HAP-1 (cell line): ENCODE measurements at regions not wholly inside any gene's neighbourhood (a gene's known extent, or its start where the extent isn't known, plus 50 kb on each side); places are given as distances from the start of the nearest gene placed in this dataset.
"Not testable (repeated sequence)": the region's sequence is repeated elsewhere in the genome, so short reads cannot be mapped to it uniquely, and the experiment has no call there.

Experiments
- DNase-seq, 2 experiments: peaks; one replicate each; pipeline ENCODE4 v3.0.0-alpha.2; 2016 to 2020; ENCODE audit warnings: low spot score in 2 of 2
- H3K27me3 ChIP-seq: fragments of 250-450 bp; sonication (Bioruptor Pico); 2 replicates; pipeline ENCODE4 v1.5.1; 2020; ENCODE audit warnings: low read depth, mild to moderate bottlenecking, moderate library complexity
- H3K36me3 ChIP-seq: fragments of 250-450 bp; sonication (Bioruptor Pico); replicated peaks from 2 replicates; pipeline ENCODE4 v1.5.1; 2020; ENCODE audit warnings: mild to moderate bottlenecking
- H3K4me1 ChIP-seq: fragments of 250-450 bp; sonication (Bioruptor Pico); 2 replicates; pipeline ENCODE4 v1.5.1; 2020; ENCODE audit warnings: mild to moderate bottlenecking
- H3K4me3 ChIP-seq: fragments of 250-450 bp; sonication (Bioruptor Pico); 2 replicates; pipeline ENCODE4 v1.5.1; 2020; ENCODE audit warnings: mild to moderate bottlenecking, moderate library complexity
- H3K9me3 ChIP-seq: fragments of 250-450 bp; sonication (Bioruptor Pico); 2 replicates; pipeline ENCODE4 v1.5.1; 2020; ENCODE audit warnings: mild to moderate bottlenecking, moderate library complexity
- in situ Hi-C: fragments of 300-500 bp; cut with MboI; formaldehyde crosslinking; loops from 3 replicates; pipeline ENCODE4 v1.14.3; 2020; ENCODE audit warnings: low sequenced_read_pairs, inconsistent platforms, mixed read lengths

DNA sequence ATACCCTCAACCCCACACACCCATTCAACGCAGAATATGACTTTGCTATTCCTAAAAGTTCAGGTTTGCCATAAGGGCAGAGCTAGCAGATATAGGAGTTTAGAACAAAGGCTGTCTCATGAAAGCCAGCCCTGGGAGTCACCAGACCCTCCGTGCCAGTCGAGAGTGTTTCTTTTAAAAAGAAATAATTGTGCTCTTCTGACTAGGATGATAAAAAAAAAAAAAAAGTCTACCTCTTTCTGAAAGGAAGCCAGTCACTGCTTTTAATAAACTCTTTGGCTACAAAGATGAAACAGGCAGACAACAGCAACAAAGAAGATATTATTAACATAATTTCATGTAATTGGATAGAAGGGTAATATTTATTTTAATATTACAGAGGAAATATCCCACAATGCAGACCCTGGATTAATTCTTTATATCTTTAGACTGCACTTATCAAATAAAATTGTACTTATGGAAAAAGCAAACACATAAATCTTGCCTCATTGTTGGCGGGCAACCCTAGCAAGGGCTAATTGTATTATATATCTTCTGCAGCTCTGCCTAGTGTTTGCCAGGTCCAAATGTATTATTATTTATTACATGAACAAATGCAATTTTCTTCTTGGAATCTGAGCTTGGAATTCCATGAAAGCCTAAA, 277.5 kb upstream of the DYNLRB2 start:
- H3K9me3 ChIP-seq = no peaks in the 10 kb centered on the region
- H3K27me3 ChIP-seq = no peaks in the 10 kb centered on the region
- no peaks in the 10 kb centered on the region for H3K36me3 ChIP-seq
- no peak overlapping the region for H3K4me3 ChIP-seq
- no peaks in the 10 kb centered on the region for H3K4me1 ChIP-seq
- DNase-seq = no peak
- in situ Hi-C loops = no loop called here

DNA sequence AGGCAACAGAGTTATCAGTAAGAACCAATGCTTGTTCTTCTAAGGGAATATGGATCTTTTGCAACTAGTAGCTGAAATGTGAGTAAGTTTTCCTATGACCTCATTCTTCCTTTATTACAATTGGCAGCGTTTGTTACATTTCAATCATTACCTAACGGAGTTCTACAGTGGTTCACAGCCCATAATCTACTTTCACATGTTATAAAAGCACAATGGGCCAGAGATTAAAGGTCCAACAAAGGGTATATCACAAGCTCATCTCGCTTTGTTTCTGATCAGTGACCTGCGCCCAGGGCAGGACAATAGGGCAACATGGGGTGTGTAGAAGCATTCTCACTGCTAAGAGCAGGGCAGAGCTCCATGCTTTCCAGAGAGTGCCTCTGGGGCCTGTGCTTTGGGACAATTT, 279.9 kb upstream of the DYNLRB2 start:
- Histone ChIP-seq H3K27me3 (no peaks in the 10 kb centered on the region), H3K9me3 (no peaks in the 10 kb centered on the region), H3K4me3 (no peak overlapping the region), H3K4me1 (no peaks in the 10 kb centered on the region), H3K36me3 (no peaks in the 10 kb centered on the region)
- in situ Hi-C loops = no loop called here
- DNase-seq = no peak

DNA sequence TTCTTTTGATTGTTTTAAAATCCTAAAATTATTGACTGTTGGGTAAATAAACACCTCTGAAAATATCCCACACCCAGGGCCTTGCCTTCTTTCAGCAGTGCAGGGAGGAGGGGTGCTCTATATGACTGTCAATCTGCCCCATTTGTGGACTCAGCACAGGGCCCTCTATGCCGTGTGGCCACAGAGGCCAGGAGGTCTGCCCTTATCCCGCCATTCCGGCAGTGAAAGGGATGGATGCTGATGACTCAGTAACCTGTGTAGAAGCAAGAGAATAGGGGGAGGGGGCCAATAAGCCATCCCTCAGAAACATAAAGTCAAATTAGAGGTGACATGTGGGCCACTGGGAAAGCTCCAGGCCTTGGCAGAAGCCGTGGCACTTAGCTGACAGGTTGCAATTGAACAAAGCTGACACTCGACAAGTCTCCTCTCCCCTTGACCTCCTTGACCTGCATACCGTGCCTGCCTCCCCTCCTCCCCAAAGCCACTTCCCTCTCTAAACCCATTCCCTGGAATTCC, 281.4 kb upstream of the DYNLRB2 start:
- no peaks in the 10 kb centered on the region for H3K9me3 ChIP-seq
- no peak overlapping the region for H3K4me3 ChIP-seq
- H3K27me3 ChIP-seq = no peaks in the 10 kb centered on the region
- in situ Hi-C loops = no loop called here
- no peaks in the 10 kb centered on the region for H3K4me1 ChIP-seq
- no peak for DNase-seq
- H3K36me3 ChIP-seq = no peaks in the 10 kb centered on the region

DNA sequence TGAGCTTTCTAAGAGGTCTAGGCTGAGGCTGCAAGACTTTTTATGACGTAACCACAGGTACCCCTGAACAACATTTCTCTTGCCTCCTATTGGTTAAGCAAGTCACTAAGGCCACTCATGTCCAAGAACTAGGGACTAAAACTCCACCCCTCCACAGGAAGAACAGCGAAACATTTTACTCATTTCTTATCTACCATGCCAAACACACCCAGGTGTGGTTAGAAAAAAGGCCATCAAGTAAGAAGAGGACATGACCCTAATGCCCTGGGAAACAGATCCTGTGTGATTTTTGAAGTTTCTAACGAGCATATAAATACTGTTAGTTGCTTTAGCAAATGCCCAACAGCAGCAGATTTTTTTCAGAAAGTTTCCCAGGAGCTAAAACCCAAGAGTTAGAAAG, 282.4 kb upstream of the DYNLRB2 start:
- DNase-seq = no peak
- Histone ChIP-seq H3K4me3 (no peak overlapping the region), H3K4me1 (no peaks in the 10 kb centered on the region), H3K9me3 (no peaks in the 10 kb centered on the region), H3K27me3 (no peaks in the 10 kb centered on the region), H3K36me3 (no peaks in the 10 kb centered on the region)
- in situ Hi-C loops = no loop called here

DNA sequence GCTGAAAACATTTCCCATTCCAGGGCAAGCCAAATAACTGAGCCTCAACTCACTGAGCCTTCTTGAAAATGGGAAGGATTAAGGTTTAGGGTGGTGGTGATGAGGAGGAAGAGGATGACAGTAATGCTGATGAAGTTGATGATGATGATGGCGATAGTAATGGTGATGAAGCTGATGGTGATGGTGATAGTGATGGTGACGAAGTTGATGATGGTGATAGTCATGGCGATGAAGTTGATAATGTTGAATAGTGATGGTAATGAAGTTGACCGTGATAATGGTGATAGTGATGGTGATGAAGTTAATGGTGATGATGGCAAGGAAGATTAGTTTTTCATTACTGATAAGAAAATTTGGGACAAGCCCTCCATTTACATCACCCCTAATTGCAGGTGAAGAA, 285.8 kb upstream of the DYNLRB2 start:
- H3K36me3 ChIP-seq = no peaks in the 10 kb centered on the region
- DNase-seq = no peak
- no peaks in the 10 kb centered on the region for H3K4me1 ChIP-seq
- in situ Hi-C loops = no loop called here
- H3K4me3 ChIP-seq = no peak overlapping the region
- H3K27me3 ChIP-seq = no peaks in the 10 kb centered on the region
- H3K9me3 ChIP-seq = no peaks in the 10 kb centered on the region

DNA sequence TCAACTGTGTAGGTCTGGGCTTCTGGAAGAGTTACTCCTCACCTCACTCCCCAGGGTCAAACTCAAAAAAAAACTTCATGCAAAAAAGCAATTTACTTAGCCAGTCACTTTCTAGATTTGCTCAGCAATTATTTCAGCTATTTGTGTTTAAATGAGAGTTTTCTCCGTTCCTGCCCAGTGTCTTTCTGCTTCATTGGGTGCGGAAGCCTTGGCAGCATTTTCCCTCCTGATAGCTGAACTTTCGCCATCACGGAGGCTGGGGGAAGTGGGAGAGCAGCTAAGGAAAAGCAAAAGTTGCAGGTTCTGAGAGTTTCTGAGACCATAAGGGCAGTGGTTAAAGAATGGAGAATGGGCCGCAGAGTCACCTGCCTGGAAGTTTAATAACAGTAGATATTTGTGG, 287.1 kb upstream of the DYNLRB2 start:
- Histone ChIP-seq H3K27me3 (no peaks in the 10 kb centered on the region), H3K4me3 (no peak overlapping the region), H3K4me1 (no peaks in the 10 kb centered on the region), H3K36me3 (no peaks in the 10 kb centered on the region), H3K9me3 (no peaks in the 10 kb centered on the region)
- no peak for DNase-seq
- in situ Hi-C loops = no loop called here

DNA sequence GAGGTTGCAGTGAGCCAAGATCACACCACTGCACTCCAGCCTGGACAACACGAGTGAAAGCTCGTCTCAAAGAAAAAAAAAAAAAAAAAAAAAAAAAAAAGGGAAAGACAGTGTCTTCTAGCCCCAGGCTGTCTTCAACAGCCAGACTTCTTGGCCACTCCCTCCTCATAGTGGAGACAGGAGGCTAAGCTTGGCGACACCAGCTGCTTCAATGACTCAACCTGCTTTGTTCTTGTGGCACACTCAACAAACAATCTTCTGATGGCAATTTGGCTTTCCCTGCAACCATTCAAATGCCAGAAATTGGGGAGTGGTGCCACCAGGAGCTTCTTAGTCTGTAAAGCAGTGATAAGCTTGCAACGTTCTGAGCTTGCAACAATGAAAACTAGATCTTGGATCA, 290.4 kb upstream of the DYNLRB2 start:
- in situ Hi-C loops = no loop called here
- no peaks in the 10 kb centered on the region for H3K36me3 ChIP-seq
- H3K9me3 ChIP-seq = no peaks in the 10 kb centered on the region
- no peak overlapping the region for H3K4me3 ChIP-seq
- H3K4me1 ChIP-seq = no peaks in the 10 kb centered on the region
- H3K27me3 ChIP-seq = no peaks in the 10 kb centered on the region
- DNase-seq = no peak

DNA sequence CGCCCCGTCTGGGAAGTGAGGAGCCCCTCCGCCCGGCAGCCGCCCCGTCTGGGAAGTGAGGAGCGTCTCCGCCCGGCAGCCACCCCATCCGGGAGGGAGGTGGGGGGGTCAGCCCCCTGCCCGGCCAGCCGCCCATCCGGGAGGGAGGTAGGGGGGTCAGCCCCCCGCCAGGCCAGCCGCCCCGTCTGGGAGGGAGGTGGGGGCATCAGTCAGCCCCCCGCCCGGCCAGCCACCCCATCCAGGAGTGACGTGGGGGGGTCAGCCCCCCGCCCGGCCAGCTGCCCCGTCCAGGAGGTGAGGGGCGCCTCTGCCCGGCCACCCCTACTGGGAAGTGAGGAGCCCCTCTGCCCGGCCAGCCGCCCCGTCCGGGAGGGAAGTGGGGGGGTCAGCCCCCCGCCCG, 297.5 kb upstream of the DYNLRB2 start:
- H3K27me3 ChIP-seq, DNase-seq, H3K4me3 ChIP-seq, H3K36me3 ChIP-seq, H3K4me1 ChIP-seq, in situ Hi-C loops, H3K9me3 ChIP-seq: not testable (repeated sequence)

DNA sequence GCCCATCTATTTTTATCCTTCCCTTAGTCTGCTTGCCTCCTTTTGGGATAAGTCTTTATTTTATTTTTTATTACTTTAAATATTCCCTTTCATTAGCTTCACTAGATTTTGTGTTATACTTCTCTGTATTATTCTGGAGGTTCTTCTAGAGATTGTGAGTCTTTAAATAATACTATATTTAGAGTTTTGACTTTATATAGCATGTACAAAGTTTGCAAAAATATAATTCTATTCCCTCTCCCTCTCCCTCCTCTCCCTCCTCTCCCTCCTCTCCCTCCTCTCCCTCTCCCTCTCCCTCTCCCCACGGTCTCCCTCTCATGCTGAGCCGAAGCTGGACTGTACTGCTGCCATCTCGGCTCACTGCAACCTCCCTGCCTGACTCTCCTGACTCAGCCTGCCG, 298.5 kb upstream of the DYNLRB2 start:
- DNase-seq, in situ Hi-C loops, H3K4me1 ChIP-seq, H3K4me3 ChIP-seq, H3K9me3 ChIP-seq, H3K36me3 ChIP-seq, H3K27me3 ChIP-seq: not testable (repeated sequence)

DNA sequence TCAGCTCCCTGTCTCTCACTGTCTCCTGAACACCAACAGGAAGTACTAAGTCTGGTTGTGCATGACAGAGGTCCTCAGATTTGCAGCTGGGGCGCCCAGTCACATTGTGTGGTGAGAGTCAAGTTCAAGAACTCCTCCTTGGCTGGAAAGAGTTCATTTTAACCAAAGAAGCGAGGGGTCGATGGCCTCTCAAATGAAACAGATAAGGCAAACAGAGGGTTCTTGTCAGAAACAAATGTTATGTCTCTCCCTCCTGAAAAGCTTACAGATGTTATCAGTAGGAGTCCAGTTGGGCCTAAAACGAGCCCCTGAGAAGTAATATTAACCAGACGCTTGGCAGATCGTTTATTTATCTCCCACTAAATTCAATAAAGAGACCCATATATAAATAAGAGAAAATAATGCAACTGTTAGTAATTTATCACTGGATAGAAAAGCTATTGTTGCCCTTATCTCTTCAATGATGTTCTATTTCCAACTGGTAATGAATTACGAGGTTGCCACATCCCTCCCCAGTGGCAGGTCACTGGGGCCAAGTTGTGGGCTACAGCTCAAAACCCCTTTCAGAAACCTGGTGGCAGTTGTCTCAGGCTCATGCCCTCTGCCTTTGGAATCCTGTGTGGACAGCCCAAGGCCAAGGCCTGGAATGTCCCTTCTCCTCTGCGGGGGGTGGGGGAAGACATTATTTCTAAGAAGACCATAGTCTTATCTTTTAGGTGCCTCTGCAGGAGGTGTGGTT, 307.5 kb upstream of the DYNLRB2 start:
- Histone ChIP-seq H3K27me3 (no peaks in the 10 kb centered on the region), H3K4me1 (no peaks in the 10 kb centered on the region), H3K36me3 (no peaks in the 10 kb centered on the region), H3K9me3 (no peaks in the 10 kb centered on the region), H3K4me3 (no peak overlapping the region)
- in situ Hi-C loops = no loop called here
- DNase-seq = no peak

DNA sequence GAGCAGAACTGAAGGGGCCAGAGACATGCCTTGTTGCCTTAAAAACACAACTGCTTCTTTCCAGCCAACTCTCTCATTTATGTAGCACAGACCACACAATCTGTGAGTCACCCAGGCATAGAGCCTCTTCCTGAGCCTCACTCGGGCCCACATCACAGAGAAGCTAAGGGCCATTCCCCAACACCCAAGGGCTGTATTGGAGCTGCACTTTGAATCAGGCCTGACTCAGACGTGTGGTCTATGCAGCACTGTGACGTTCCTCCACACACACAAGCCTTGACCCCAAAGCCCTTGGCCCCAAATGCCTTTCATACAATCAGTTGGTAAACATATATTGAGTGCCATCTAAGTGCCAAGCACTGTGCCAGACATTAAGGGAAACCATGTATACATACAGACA, 308.9 kb upstream of the DYNLRB2 start:
- no peaks in the 10 kb centered on the region for H3K4me1 ChIP-seq
- no peak for DNase-seq
- no peak overlapping the region for H3K4me3 ChIP-seq
- in situ Hi-C loops = no loop called here
- no peaks in the 10 kb centered on the region for H3K36me3 ChIP-seq
- no peaks in the 10 kb centered on the region for H3K27me3 ChIP-seq
- no peaks in the 10 kb centered on the region for H3K9me3 ChIP-seq

DNA sequence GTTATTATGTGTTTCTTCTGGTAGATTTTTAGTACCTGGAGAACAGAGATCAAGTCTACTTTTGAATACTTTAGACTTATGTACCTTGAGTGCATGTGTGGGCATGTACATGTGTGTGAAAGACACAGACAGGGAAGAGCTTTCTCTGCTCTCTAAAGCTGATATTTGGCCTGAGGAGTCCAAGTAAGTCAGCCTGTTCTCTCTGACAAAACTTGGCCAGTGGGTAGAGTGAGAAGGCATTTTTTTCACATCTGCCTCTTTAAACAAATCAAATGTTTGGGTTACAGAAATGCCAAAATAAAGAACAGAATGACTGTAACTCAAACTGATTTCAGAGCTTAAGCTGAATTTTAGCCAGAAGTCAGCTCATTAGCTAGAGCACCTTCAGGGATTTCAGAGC, 309.7 kb upstream of the DYNLRB2 start:
- H3K4me3 ChIP-seq = no peak overlapping the region
- in situ Hi-C loops = no loop called here
- no peaks in the 10 kb centered on the region for H3K36me3 ChIP-seq
- no peak for DNase-seq
- no peaks in the 10 kb centered on the region for H3K27me3 ChIP-seq
- H3K9me3 ChIP-seq = no peaks in the 10 kb centered on the region
- no peaks in the 10 kb centered on the region for H3K4me1 ChIP-seq

DNA sequence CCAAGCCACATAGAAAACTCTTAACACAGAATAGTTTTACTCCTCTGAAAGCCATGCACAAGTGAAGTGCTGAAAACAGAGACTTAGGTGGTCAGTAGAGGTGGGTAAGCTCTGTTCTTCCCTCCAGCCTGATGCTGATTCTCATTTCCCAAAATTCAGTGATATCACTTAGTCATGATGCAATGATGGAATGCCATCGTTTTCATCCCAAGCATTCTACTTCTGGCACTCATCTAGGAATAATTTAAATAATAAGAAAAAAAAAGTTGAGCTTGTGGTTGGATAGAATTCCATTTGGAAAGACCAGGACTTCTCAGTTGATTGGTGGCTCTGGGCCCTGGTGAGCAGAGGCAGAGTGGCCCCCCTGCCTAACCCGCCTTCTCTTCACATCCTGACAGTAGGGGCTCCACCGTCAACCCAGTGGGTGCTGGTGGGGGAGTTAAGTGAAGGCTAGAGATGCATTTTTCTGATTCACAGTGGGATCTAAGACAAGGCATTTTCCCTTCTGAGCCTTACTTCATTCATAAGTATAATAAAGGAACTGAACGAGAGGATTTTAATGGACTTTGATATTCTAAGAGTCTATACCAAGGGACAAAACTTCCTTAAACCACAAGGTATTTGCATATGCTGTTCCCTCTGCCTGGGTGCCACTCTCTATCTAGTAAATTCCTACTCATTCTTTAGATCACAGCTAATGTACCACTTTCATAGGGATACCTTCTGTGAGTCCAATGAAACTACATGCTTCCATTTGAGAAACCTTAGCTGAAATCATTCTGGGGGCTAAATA, 310.3 kb upstream of the DYNLRB2 start:
- no peaks in the 10 kb centered on the region for H3K36me3 ChIP-seq
- H3K4me1 ChIP-seq = no peaks in the 10 kb centered on the region
- H3K4me3 ChIP-seq = no peak overlapping the region
- H3K27me3 ChIP-seq = no peaks in the 10 kb centered on the region
- DNase-seq = no peak
- in situ Hi-C loops = no loop called here
- H3K9me3 ChIP-seq = no peaks in the 10 kb centered on the region

DNA sequence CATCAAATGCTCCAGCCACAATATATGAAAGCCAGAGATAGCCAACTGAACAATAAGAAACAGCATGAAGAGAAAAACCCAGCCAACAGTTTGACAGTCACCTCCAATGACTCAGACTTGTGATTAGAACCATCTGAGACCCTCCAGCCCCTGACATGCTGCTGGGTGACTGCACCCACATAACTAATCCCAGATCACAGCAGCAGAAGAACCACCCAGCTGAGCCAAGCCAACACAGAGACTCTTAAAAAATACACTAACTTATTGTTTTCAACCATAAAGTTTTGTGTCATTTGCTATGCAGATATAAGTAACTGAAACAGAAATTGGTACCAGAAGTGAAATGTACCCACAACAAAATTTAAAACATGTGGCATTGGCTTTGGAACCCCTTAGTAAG, 314.3 kb upstream of the DYNLRB2 start:
- Histone ChIP-seq H3K4me1 (no peaks in the 10 kb centered on the region), H3K4me3 (no peak overlapping the region), H3K9me3 (no peaks in the 10 kb centered on the region), H3K36me3 (no peaks in the 10 kb centered on the region), H3K27me3 (no peaks in the 10 kb centered on the region)
- DNase-seq = no peak
- in situ Hi-C loops = no loop called here
